ENCODE measurements at regions not wholly inside any gene's neighbourhood (a gene's known extent, or its start where the extent isn't known, plus 50 kb on each side); places are given as distances from the start of the nearest gene placed in this dataset.

DNA sequence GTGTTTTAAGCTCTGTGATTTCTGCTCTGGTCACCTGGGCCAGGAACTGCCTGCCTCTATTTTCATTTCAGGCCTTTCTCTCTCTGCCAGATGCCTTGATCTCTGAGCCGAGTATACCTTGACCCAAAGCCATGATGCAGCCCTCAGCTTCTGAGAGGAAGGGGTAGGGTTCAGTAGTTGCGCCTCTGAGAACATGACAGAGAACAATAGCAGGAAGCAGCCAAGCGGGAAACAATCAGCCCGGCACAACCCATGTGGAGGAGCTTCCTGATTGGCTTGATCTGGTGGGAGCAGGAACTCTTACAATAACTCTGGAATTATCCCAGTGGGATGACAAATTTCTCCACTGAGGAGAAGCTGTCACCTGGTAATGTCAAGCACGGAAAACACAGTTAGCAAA is 127.4 kb downstream of the PALM2AKAP2 start (continued):
- TF ChIP-seq, protein P1, sequence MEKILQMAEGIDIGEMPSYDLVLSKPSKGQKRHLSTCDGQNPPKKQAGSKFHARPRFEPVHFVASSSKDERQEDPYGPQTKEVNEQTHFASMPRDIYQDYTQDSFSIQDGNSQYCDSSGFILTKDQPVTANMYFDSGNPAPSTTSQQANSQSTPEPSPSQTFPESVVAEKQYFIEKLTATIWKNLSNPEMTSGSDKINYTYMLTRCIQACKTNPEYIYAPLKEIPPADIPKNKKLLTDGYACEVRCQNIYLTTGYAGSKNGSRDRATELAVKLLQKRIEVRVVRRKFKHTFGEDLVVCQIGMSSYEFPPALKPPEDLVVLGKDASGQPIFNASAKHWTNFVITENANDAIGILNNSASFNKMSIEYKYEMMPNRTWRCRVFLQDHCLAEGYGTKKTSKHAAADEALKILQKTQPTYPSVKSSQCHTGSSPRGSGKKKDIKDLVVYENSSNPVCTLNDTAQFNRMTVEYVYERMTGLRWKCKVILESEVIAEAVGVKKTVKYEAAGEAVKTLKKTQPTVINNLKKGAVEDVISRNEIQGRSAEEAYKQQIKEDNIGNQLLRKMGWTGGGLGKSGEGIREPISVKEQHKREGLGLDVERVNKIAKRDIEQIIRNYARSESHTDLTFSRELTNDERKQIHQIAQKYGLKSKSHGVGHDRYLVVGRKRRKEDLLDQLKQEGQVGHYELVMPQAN (conservative IDR thresholded peaks at IDR 0.05): no peak
- TF ChIP-seq HCFC1 (IDR thresholded peaks at IDR 0.05; ENCODE audit: low read length) (no peak), CBX3 (IDR thresholded peaks at IDR 0.05; ENCODE audit: borderline replicate concordance, low read depth) (no peak)

DNA sequence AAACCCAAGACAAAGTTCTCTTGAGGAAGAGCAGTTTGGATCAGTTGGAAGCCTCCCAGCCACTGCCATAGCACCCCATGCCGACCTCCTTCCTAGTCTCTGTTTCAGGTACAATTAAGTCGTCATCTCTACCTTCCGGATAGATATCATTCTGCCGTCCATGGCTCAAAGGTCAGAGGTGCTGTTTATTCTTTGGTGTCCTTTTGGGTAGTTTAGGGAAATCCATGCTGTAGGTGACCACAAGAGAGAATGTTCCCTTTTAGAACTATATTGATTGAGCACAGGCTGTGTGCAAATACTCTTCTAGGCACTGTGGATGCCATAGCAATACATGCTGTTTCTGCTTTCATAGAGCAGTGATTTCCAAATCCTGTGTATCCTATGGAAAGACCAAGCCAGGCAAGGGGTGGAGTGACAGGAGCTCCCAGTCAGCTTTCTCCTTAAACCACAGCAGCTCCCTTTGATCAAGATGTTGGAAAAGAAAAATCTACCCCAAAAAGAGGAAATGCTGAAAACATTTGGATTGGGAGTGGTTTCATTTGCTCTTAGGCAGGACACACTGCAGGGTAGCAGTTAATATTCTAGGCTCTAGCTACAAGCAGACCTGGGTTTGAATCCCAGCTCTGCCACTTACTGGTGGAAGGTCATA is 127.9 kb downstream of the PALM2AKAP2 start:
- H3K4me1 ChIP-seq (ENCODE audit: control insufficient read depth, insufficient read depth, low read length): peaks cover 41% of the 10 kb centered on the region
- no peak for DNase-seq (ENCODE audit: low read depth, low spot score)
- H3K27me3 ChIP-seq (replicated peaks in 1 of 2; ENCODE audit: control insufficient read depth in 2 of 2, insufficient read depth in 2 of 2, low read length in 1 of 2): no peaks in the 10 kb centered on the region
- H3K36me3 ChIP-seq (ENCODE audit: control insufficient read depth in 2 of 2, insufficient read depth in 2 of 2, low read length in 1 of 2): no peaks in the 10 kb centered on the region
- in situ Hi-C loops (cut with MboI): no loop called here
- POLR2A ChIA-PET: interaction anchor here (0.9 to 5.4 kb wide), 15 partner anchors 9 to 245 kb away, joined by 3 to 27 read pairs (median 7); no protein-coding TSS in a partner anchor
- no peaks in the 10 kb centered on the region for H3K79me2 ChIP-seq (ENCODE audit: control insufficient read depth, insufficient read depth, low read length)
- no peak overlapping the region for H3K4me3 ChIP-seq
- intact Hi-C loops (cut with micrococcal nuclease; ENCODE audit: unreplicated experiment): loop anchor here (1.0 kb wide), 2 partner anchors 59 to 150 kb away; no protein-coding TSS in a partner anchor
- H3K9me3 ChIP-seq (replicated peaks; ENCODE audit: control insufficient read depth, insufficient read depth, low read length): no peaks in the 10 kb centered on the region; the same call in 2 of the 3 replicates
- FAIRE-seq: no peak
- CTCF ChIA-PET: interaction anchor here (1.0 to 21.3 kb wide), 25 partner anchors 9 to 308 kb away, joined by 3 to 597 read pairs (median 6); no protein-coding TSS in a partner anchor
- WGBS (ENCODE audit: insufficient coverage, insufficient replicate concordance, low lambda C conversion rate, missing lambda C conversion rate): 29% methylated on average over 4 of the region's 4 CpGs
- SMC1A ChIA-PET (ENCODE audit: uncharacterized antibody, unreplicated experiment): interaction anchor here (0.6 to 27.0 kb wide), 31 partner anchors 9 to 311 kb away, joined by 3 to 636 read pairs (median 10); no protein-coding TSS in a partner anchor
- H2AFZ ChIP-seq (ENCODE audit: control insufficient read depth, low read depth, low read length): peak overlapping the region; percentile 11
- H3K4me2 ChIP-seq (ENCODE audit: control insufficient read depth, insufficient read depth): peak overlapping the region; percentile 94
- no peaks in the 10 kb centered on the region for H4K20me1 ChIP-seq (ENCODE audit: control insufficient read depth, insufficient read depth)
- ATAC-seq: peak; percentile 23
- H3K27ac ChIP-seq (ENCODE audit: control insufficient read depth, insufficient read depth): peak overlapping the region; percentile 71
- RAD21 ChIA-PET (ENCODE audit: unreplicated experiment): interaction anchor here (0.7 to 11.9 kb wide), 28 partner anchors 10 to 716 kb away, joined by 3 to 424 read pairs (median 6); no protein-coding TSS in a partner anchor
- no TSS peak for BruUV-seq (replicated peaks)
- H3K9ac ChIP-seq (ENCODE audit: control insufficient read depth, insufficient read depth, low read length): peak overlapping the region; percentile 37
- no peak for TF ChIP-seq PAX5 (IDR thresholded peaks at IDR 0.05; ENCODE audit: borderline replicate concordance, low read depth, low read length)
- TF ChIP-seq ZBED1 (IDR thresholded peaks at IDR 0.05; ENCODE audit: borderline replicate concordance): no peak
- no peak for TF ChIP-seq POLR2AphosphoS5 (IDR thresholded peaks at IDR 0.05; ENCODE audit: low read length)
- 0 out of 2 replicates have a peak, but pooled peaks have one; percentile 8 for TF ChIP-seq FOXM1 (IDR thresholded peaks at IDR 0.05; ENCODE audit: low read depth, low read length)
- TF ChIP-seq, protein P2, sequence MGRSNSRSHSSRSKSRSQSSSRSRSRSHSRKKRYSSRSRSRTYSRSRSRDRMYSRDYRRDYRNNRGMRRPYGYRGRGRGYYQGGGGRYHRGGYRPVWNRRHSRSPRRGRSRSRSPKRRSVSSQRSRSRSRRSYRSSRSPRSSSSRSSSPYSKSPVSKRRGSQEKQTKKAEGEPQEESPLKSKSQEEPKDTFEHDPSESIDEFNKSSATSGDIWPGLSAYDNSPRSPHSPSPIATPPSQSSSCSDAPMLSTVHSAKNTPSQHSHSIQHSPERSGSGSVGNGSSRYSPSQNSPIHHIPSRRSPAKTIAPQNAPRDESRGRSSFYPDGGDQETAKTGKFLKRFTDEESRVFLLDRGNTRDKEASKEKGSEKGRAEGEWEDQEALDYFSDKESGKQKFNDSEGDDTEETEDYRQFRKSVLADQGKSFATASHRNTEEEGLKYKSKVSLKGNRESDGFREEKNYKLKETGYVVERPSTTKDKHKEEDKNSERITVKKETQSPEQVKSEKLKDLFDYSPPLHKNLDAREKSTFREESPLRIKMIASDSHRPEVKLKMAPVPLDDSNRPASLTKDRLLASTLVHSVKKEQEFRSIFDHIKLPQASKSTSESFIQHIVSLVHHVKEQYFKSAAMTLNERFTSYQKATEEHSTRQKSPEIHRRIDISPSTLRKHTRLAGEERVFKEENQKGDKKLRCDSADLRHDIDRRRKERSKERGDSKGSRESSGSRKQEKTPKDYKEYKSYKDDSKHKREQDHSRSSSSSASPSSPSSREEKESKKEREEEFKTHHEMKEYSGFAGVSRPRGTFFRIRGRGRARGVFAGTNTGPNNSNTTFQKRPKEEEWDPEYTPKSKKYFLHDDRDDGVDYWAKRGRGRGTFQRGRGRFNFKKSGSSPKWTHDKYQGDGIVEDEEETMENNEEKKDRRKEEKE (IDR thresholded peaks at IDR 0.05): no peak
- TF ChIP-seq NFYB (IDR thresholded peaks at IDR 0.05; ENCODE audit: insufficient read depth, low read depth, low read length): no peak
- TF ChIP-seq NBN (IDR thresholded peaks at IDR 0.05): no peak
- peak; percentile 53; the same call in 1 of the 2 replicates for TF ChIP-seq SPI1 (IDR thresholded peaks at IDR 0.05; ENCODE audit: borderline replicate concordance, insufficient read depth, low read depth, low read length)
- peak; percentile 5; the same call in 1 of the 2 replicates for TF ChIP-seq RUNX3 (IDR thresholded peaks at IDR 0.05; ENCODE audit: low read length)
- 0 out of 2 replicates have a peak, but pooled peaks have one; percentile 9 for TF ChIP-seq ZNF217 (IDR thresholded peaks at IDR 0.05)
- TF ChIP-seq SMARCA5 (IDR thresholded peaks at IDR 0.05): no peak
